B cell (primary cell): ENCODE measurements at regions not wholly inside any gene's neighbourhood (a gene's known extent, or its start where the extent isn't known, plus 50 kb on each side); places are given as distances from the start of the nearest gene placed in this dataset.

Experiments
- ATAC-seq: fragments of 200-7000 bp; cut with Tn5 transposase; one replicate; pipeline ENCODE4 v1.10.0; 2021; ENCODE audit warnings: low read depth, mild to moderate bottlenecking, moderate number of reproducible peaks, moderate library complexity
- CTCF ChIA-PET: fragments of 350-600 bp; sonication (Branson Sonifier 250); formaldehyde crosslinking; loops from one replicate; lab custom pipeline; 2021; ENCODE audit warnings: antibody characterized with exemption, inconsistent platforms; lab: Charles Lee
- POLR2A ChIA-PET: fragments of 350-600 bp; sonication (Branson Sonifier 250); formaldehyde crosslinking; loops from one replicate; lab custom pipeline; 2021; ENCODE audit warnings: antibody characterized with exemption; lab: Charles Lee
- DNase-seq: peaks from one replicate; pipeline ENCODE4 v3.0.0; 2013
- H2AFZ ChIP-seq: 2 replicates; pipeline ENCODE4 v1.6.1; 2012; ENCODE audit warnings: mild to moderate bottlenecking, low read depth, low read length; ENCODE audit not compliant: insufficient read depth, poor library complexity, severe bottlenecking
- H3K27ac ChIP-seq, 2 donors: 1 replicate in 1 of 2; 2 replicates in 1 of 2; pipeline ENCODE4 v1.5.1; 2012 to 2013; ENCODE audit warnings: low read length in 2 of 2, mild to moderate bottlenecking in 2 of 2, moderate library complexity in 1 of 2
- H3K27me3 ChIP-seq, 4 experiments: fragments of 200-600 bp in 1 of 4; sonication (generic) in 1 of 4; replicated peaks in 1 of 4; 1 replicate in 2 of 4; 2 replicates in 2 of 4; pipeline versions ENCODE4 v1.6.1 to v1.7.0; 2013 to 2016; ENCODE audit warnings: low read length in 3 of 4, mild to moderate bottlenecking in 2 of 4, mixed read lengths in 1 of 4, moderate library complexity in 1 of 4; ENCODE audit not compliant: insufficient read depth in 4 of 4, control insufficient read depth in 3 of 4; ENCODE audit errors: control extremely low read depth in 1 of 4
- H3K36me3 ChIP-seq, 2 experiments: replicated peaks in 1 of 2; 1 replicate in 1 of 2; 2 replicates in 1 of 2; pipeline versions ENCODE4 v1.6.1 to v1.7.1; 2013; ENCODE audit warnings: low read length in 1 of 2; ENCODE audit not compliant: insufficient read depth in 2 of 2, control insufficient read depth in 1 of 2; ENCODE audit errors: control extremely low read depth in 1 of 2, extremely low read depth in 1 of 2
- H3K4me1 ChIP-seq, 2 donors: fragments of 200-600 bp in 1 of 2; sonication (generic) in 1 of 2; 1 replicate in 1 of 2; 2 replicates in 1 of 2; pipeline versions ENCODE4 v1.5.1 to v1.6.1; 2013 to 2017; ENCODE audit warnings: low read length in 2 of 2; ENCODE audit not compliant: control insufficient read depth in 2 of 2, insufficient read depth in 2 of 2
- H3K4me2 ChIP-seq: replicated peaks from 2 replicates; pipeline ENCODE3; 2012; ENCODE audit warnings: mild to moderate bottlenecking, low read depth, low read length; ENCODE audit not compliant: poor library complexity, severe bottlenecking
- H3K4me3 ChIP-seq, 5 experiments: fragments of 200-600 bp in 1 of 5; sonication (generic) in 1 of 5; 1 replicate in 3 of 5; 2 replicates in 2 of 5; pipeline versions ENCODE4 v1.5.1 to v1.7.0; 2011 to 2016; ENCODE audit warnings: low read length in 4 of 5, mild to moderate bottlenecking in 4 of 5, low read depth in 2 of 5, control low read depth in 1 of 5, moderate library complexity in 1 of 5; ENCODE audit not compliant: insufficient read depth in 1 of 5; ENCODE audit errors: control extremely low read depth in 1 of 5, extremely low read depth in 1 of 5
- H3K79me2 ChIP-seq: fragments of 200-600 bp; sonication (generic); one replicate; pipeline ENCODE4 v1.6.0; 2016; ENCODE audit warnings: low read length; ENCODE audit not compliant: control insufficient read depth, insufficient read depth
- H3K9ac ChIP-seq: fragments of 200-600 bp; sonication (generic); 2 replicates; pipeline ENCODE4 v1.6.1; 2017; ENCODE audit warnings: mild to moderate bottlenecking, low read length, moderate library complexity
- H3K9me3 ChIP-seq, 3 donors: one replicate each; pipeline versions ENCODE4 v1.6.1 to v1.7.1; 2013; ENCODE audit warnings: low read length in 2 of 3; ENCODE audit not compliant: control insufficient read depth in 2 of 3, insufficient read depth in 1 of 3; ENCODE audit errors: control extremely low read depth in 1 of 3
- H4K20me1 ChIP-seq: 2 replicates; pipeline ENCODE4 v1.6.0; 2012; ENCODE audit warnings: mild to moderate bottlenecking, low read length; ENCODE audit not compliant: insufficient read depth, control insufficient read depth, poor library complexity, severe bottlenecking
- H3K27ac Mint-ChIP-seq: one replicate; pipeline ENCODE4 v1.8.0; 2021; ENCODE audit warnings: mixed read lengths
- H3K27me3 Mint-ChIP-seq: one replicate; pipeline ENCODE4 v1.8.0; 2021; ENCODE audit warnings: mixed read lengths
- H3K4me1 Mint-ChIP-seq: one replicate; pipeline ENCODE4 v1.8.0; 2021; ENCODE audit warnings: mixed read lengths
- H3K4me3 Mint-ChIP-seq: one replicate; pipeline ENCODE4 v1.8.0; 2021; ENCODE audit warnings: mixed read lengths
- H3K9me3 Mint-ChIP-seq: one replicate; pipeline ENCODE4 v1.8.0; 2022; ENCODE audit warnings: mixed read lengths; ENCODE audit not compliant: insufficient read depth
- EZH2 ChIP-seq: IDR thresholded peaks from 2 replicates; pipeline ENCODE4 v1.6.1; 2012; ENCODE audit warnings: borderline replicate concordance, low read depth, mild to moderate bottlenecking, moderate library complexity, low read length; ENCODE audit not compliant: insufficient read depth, poor library complexity, severe bottlenecking
- WGBS: methylation state at CpG from one replicate; pipeline ENCODE4 v1.1.5; 2013; ENCODE audit warnings: missing lambda C conversion rate; ENCODE audit not compliant: insufficient coverage; 5-methylcytosine and 5-hydroxymethylcytosine counted together
- intact Hi-C: fragments of 100-400 bp; cut with micrococcal nuclease; formaldehyde crosslinking; loops from one replicate; pipeline ENCODE4 v1.10.0; 2022
- TF ChIP-seq, protein P1 (sequence below): fragments of 200-600 bp; IDR thresholded peaks from one replicate; pipeline ENCODE4 v1.8.0; 2022; ENCODE audit warnings: antibody characterized with exemption, mild to moderate bottlenecking

DNA sequence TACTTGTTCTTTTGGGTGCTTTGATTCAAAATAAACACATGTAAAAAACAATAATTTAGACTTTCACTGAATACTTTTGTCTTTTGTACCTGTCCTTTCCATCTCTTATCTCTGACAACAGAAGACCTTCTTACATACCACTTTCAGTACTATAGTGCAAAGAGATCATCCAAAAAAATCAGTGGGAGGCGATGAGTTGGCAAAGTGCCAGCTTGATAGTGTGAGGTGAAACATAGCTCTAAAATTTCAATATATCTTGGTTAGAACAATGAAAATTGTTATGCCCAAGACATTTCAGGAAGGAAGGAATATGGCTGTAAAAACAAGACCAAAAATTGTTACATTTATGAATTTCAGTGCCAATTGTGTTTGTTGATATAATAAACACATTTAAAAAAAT is 390.2 kb upstream of the COBL start:
- Histone ChIP-seq H3K4me3 (no peak overlapping the region), H2AFZ (no peak overlapping the region), H3K27me3 (no peaks in the 10 kb centered on the region), H4K20me1 (no peaks in the 10 kb centered on the region), H3K4me2 (no peak overlapping the region), H3K27ac (no peak overlapping the region), H3K9ac (no peak overlapping the region), H3K79me2 (no peaks in the 10 kb centered on the region), H3K4me1 (no peaks in the 10 kb centered on the region), H3K36me3 (no peaks in the 10 kb centered on the region), H3K9me3 (peaks cover 0 to 4% (median 0%) of the 10 kb centered on the region in 3 donors)
- no peak overlapping the region for H3K4me3 Mint-ChIP-seq
- intact Hi-C loops = no loop called here
- no peak overlapping the region for H3K27ac Mint-ChIP-seq
- H3K4me1 Mint-ChIP-seq = no peaks in the 10 kb centered on the region
- H3K9me3 Mint-ChIP-seq = peaks cover 6% of the 10 kb centered on the region
- ChIA-PET POLR2A (no interaction called here), CTCF (no interaction called here)
- TF ChIP-seq EZH2 = no peak
- TF ChIP-seq, protein P1, sequence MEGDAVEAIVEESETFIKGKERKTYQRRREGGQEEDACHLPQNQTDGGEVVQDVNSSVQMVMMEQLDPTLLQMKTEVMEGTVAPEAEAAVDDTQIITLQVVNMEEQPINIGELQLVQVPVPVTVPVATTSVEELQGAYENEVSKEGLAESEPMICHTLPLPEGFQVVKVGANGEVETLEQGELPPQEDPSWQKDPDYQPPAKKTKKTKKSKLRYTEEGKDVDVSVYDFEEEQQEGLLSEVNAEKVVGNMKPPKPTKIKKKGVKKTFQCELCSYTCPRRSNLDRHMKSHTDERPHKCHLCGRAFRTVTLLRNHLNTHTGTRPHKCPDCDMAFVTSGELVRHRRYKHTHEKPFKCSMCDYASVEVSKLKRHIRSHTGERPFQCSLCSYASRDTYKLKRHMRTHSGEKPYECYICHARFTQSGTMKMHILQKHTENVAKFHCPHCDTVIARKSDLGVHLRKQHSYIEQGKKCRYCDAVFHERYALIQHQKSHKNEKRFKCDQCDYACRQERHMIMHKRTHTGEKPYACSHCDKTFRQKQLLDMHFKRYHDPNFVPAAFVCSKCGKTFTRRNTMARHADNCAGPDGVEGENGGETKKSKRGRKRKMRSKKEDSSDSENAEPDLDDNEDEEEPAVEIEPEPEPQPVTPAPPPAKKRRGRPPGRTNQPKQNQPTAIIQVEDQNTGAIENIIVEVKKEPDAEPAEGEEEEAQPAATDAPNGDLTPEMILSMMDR = no peak
- no peaks in the 10 kb centered on the region for H3K27me3 Mint-ChIP-seq
- ATAC-seq (no peak), DNase-seq (no peak)
- WGBS = no CpG with 5 or more reads among the region's 1 CpG

DNA sequence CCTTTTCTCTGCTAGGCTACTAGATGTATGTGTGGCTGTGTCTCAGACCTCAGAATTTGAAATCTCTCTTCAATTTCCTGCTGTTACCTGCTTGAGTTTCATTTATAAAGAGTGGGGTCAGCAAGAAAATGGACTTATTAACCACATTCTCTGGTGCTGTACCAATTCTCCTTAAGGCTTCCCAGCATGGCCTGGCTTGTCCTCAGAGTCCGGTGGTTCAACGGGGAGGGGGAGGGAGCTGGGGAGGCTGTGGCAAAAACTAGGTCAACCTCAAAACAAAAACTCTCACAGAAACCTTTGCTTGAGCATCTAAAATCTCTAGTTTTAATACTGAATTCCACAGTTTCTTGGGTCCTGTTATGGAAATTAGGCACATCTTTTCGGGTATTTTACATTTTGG is 389.1 kb upstream of the COBL start:
- Mint-ChIP-seq H3K4me3 (no peak overlapping the region), H3K27me3 (no peaks in the 10 kb centered on the region), H3K9me3 (peaks cover 2% of the 10 kb centered on the region), H3K27ac (no peak overlapping the region), H3K4me1 (no peaks in the 10 kb centered on the region)
- H3K36me3 ChIP-seq = no peaks in the 10 kb centered on the region
- no peaks in the 10 kb centered on the region for H3K27me3 ChIP-seq
- no peaks in the 10 kb centered on the region for H3K79me2 ChIP-seq
- H3K9me3 ChIP-seq = peaks cover 0 to 5% (median 0%) of the 10 kb centered on the region in 3 donors
- H3K4me2 ChIP-seq = no peak overlapping the region
- ATAC-seq = no peak
- intact Hi-C loops = no loop called here
- no peaks in the 10 kb centered on the region for H4K20me1 ChIP-seq
- no CpG with 5 or more reads among the region's 3 CpGs for WGBS
- ChIA-PET POLR2A (no interaction called here), CTCF (no interaction called here)
- H3K9ac ChIP-seq = no peak overlapping the region
- DNase-seq = no peak
- no peak overlapping the region for H2AFZ ChIP-seq
- H3K4me1 ChIP-seq = no peaks in the 10 kb centered on the region
- H3K4me3 ChIP-seq = no peak overlapping the region
- no peak overlapping the region for H3K27ac ChIP-seq
- no peak for TF ChIP-seq EZH2
- TF ChIP-seq, protein P1 = no peak
